ENCODE measurements at regions not wholly inside any gene's neighbourhood (a gene's known extent, or its start where the extent isn't known, plus 50 kb on each side); places are given as distances from the start of the nearest gene placed in this dataset.

DNA sequence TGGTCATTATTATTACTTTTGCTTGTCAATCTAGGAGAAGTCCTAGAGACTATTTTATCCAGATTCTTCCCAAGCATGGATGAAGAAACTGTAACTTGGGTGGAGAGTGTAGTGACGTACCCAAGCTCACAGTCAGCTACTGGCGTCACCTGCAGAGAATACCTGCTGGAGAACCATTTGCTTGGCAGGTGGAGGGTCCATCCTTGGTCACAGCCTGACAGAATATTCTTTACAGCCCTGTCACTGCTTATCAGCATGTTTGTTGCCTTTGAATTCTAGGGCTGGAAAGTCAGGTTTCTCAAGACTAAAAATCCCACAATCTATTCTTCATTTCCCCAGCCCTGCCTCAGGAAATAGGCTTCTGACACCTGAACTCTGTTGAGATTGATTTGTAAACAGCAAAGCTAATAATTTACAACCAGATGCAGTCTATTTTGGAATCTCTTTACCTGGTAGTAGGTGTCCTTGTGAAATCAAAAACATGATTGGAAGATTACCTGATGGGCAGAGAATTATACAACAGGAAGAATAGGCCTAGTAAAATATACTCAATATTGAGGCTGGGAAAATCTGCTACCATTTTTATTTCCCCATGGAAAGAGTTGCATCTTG, 100.4 kb upstream of the ZNF644 start:
- peak overlapping the region; percentile 53 to 63 for H3K27ac ChIP-seq (ENCODE audit: low read depth in 1 of 2, low read length in 2 of 2)
- H3K9ac ChIP-seq (ENCODE audit: low read depth in 1 of 2, low read length in 2 of 2) = no peak overlapping the region
- no peak for DNase-seq (ENCODE audit: low spot score)
- H3K36me3 ChIP-seq (ENCODE audit: control insufficient read depth in 4 of 4, insufficient read depth in 3 of 4, low read depth in 1 of 4, low read length in 3 of 4) = no peaks in the 10 kb centered on the region
- peak; percentile 38 for TF ChIP-seq FOXA2 (IDR thresholded peaks at IDR 0.05)
- no peak for TF ChIP-seq ZBTB33 (IDR thresholded peaks at IDR 0.05)
- peak; percentile 29 to 56 for TF ChIP-seq RXRA (IDR thresholded peaks at IDR 0.05)
- no peak for TF ChIP-seq ATF3 (IDR thresholded peaks at IDR 0.05)
- peak; percentile 31 to 45 for TF ChIP-seq HNF4A (conservative IDR thresholded peaks at IDR 0.05)
- H3K4me1 ChIP-seq (ENCODE audit: control insufficient read depth in 4 of 4, insufficient read depth in 4 of 4, low read length in 3 of 4) = peaks cover 11 to 40% (median 37%) of the 10 kb centered on the region in 4 donors
- H3K27me3 ChIP-seq (ENCODE audit: control insufficient read depth in 4 of 4, insufficient read depth in 4 of 4, low read length in 3 of 4) = no peaks in the 10 kb centered on the region
- H3K4me3 ChIP-seq (ENCODE audit: low read depth in 1 of 3, low read length in 3 of 3) = no peak overlapping the region
- H3K9me3 ChIP-seq (ENCODE audit: control insufficient read depth in 4 of 4, low read length in 3 of 4) = no peaks in the 10 kb centered on the region
- 79% methylated on average over 2 of the region's 2 CpGs for WGBS

- DNase-seq (ENCODE audit: low spot score) = no peak
- Histone ChIP-seq H3K27ac (ENCODE audit: low read depth in 1 of 2, low read length in 2 of 2) (peak overlapping the region; percentile 2 to 36), H3K9me3 (ENCODE audit: control insufficient read depth in 4 of 4, low read length in 3 of 4) (no peaks in the 10 kb centered on the region), H3K4me1 (ENCODE audit: control insufficient read depth in 4 of 4, insufficient read depth in 4 of 4, low read length in 3 of 4) (peaks cover 11 to 40% (median 37%) of the 10 kb centered on the region in 4 donors), H3K27me3 (ENCODE audit: control insufficient read depth in 4 of 4, insufficient read depth in 4 of 4, low read length in 3 of 4) (no peaks in the 10 kb centered on the region), H3K4me3 (ENCODE audit: low read depth in 1 of 3, low read length in 3 of 3) (no peak overlapping the region), H3K36me3 (ENCODE audit: control insufficient read depth in 4 of 4, insufficient read depth in 3 of 4, low read depth in 1 of 4, low read length in 3 of 4) (no peaks in the 10 kb centered on the region), H3K9ac (ENCODE audit: low read depth in 1 of 2, low read length in 2 of 2) (no peak overlapping the region)
- 27% methylated on average over 2 of the region's 2 CpGs for WGBS
- TF ChIP-seq, protein P1, sequence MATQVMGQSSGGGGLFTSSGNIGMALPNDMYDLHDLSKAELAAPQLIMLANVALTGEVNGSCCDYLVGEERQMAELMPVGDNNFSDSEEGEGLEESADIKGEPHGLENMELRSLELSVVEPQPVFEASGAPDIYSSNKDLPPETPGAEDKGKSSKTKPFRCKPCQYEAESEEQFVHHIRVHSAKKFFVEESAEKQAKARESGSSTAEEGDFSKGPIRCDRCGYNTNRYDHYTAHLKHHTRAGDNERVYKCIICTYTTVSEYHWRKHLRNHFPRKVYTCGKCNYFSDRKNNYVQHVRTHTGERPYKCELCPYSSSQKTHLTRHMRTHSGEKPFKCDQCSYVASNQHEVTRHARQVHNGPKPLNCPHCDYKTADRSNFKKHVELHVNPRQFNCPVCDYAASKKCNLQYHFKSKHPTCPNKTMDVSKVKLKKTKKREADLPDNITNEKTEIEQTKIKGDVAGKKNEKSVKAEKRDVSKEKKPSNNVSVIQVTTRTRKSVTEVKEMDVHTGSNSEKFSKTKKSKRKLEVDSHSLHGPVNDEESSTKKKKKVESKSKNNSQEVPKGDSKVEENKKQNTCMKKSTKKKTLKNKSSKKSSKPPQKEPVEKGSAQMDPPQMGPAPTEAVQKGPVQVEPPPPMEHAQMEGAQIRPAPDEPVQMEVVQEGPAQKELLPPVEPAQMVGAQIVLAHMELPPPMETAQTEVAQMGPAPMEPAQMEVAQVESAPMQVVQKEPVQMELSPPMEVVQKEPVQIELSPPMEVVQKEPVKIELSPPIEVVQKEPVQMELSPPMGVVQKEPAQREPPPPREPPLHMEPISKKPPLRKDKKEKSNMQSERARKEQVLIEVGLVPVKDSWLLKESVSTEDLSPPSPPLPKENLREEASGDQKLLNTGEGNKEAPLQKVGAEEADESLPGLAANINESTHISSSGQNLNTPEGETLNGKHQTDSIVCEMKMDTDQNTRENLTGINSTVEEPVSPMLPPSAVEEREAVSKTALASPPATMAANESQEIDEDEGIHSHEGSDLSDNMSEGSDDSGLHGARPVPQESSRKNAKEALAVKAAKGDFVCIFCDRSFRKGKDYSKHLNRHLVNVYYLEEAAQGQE (IDR thresholded peaks at IDR 0.05) = peak; percentile 27
- TF ChIP-seq NR2F2 (IDR thresholded peaks at IDR 0.05) (peak; percentile 22), RXRA (IDR thresholded peaks at IDR 0.05) (peak; percentile 70 to 85), HNF4G (IDR thresholded peaks at IDR 0.05) (no peak), EGR1 (IDR thresholded peaks at IDR 0.05; ENCODE audit: low read depth in 2 of 2) (no peak), MAX (IDR thresholded peaks at IDR 0.05) (peak; percentile 65), HNF4A (conservative IDR thresholded peaks at IDR 0.05) (peak; percentile 72 to 87), JUND (IDR thresholded peaks at IDR 0.05) (peak; percentile 27 to 68), FOXA1 (IDR thresholded peaks at IDR 0.05) (no peak)
These were observed 99.5 kb upstream of the ZNF644 start for GRCh38 chr1:91121366-91121765.

DNA sequence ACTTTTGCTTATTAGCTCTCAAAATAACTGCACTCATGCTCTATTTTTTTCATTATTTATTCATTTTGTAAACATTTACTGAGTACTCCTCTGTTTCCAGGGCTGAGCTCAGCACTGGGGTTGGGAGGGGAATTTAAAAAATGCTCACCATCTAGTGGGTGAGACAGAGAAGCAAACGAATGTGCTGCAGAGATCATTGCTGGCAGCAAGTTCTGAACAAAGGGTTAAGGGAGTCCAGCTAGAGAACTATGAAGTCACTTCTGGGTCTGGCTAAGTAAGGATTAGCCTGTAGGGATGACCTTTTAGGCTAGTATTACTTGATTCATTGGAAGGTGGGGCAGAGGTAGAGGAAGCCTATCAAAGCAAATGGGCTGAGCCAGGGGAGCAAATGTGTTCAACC, 99.1 kb upstream of the ZNF644 start:
- WGBS = 40% methylated on average over 1 of the region's 1 CpG
- no peak for DNase-seq (ENCODE audit: low spot score)

More for the DNA sequence above, 99.1 kb upstream of the ZNF644 start:
- TF ChIP-seq SP1 (IDR thresholded peaks at IDR 0.05) (no peak), MAX (IDR thresholded peaks at IDR 0.05) (no peak), JUND (IDR thresholded peaks at IDR 0.05) (no peak), ZBTB33 (IDR thresholded peaks at IDR 0.05) (no peak), CTCF (IDR thresholded peaks at IDR 0.05; ENCODE audit: low read depth, low read length, missing input control) (no peak), HNF4G (IDR thresholded peaks at IDR 0.05) (no peak), YY1 (IDR thresholded peaks at IDR 0.05) (no peak), EGR1 (IDR thresholded peaks at IDR 0.05; ENCODE audit: low read depth in 2 of 2) (no peak)
- H3K4me1 ChIP-seq (ENCODE audit: control insufficient read depth in 4 of 4, insufficient read depth in 4 of 4, low read length in 3 of 4) = peaks cover 11 to 40% (median 37%) of the 10 kb centered on the region in 4 donors
- H3K4me3 ChIP-seq (ENCODE audit: low read depth in 1 of 3, low read length in 3 of 3) = no peak overlapping the region
- no peaks in the 10 kb centered on the region for H3K27me3 ChIP-seq (ENCODE audit: control insufficient read depth in 4 of 4, insufficient read depth in 4 of 4, low read length in 3 of 4)
- H3K27ac ChIP-seq (ENCODE audit: low read depth in 1 of 2, low read length in 2 of 2) = peak overlapping the region; percentile 2 to 36
- no peaks in the 10 kb centered on the region for H3K9me3 ChIP-seq (ENCODE audit: control insufficient read depth in 4 of 4, low read length in 3 of 4)
- H3K9ac ChIP-seq (ENCODE audit: low read depth in 1 of 2, low read length in 2 of 2) = no peak overlapping the region
- no peaks in the 10 kb centered on the region for H3K36me3 ChIP-seq (ENCODE audit: control insufficient read depth in 4 of 4, insufficient read depth in 3 of 4, low read depth in 1 of 4, low read length in 3 of 4)

All from liver (tissue), 8 donors.